HG03108 (cell line): ENCODE measurements at regions not wholly inside any gene's neighbourhood (a gene's known extent, or its start where the extent isn't known, plus 50 kb on each side); places are given as distances from the start of the nearest gene placed in this dataset.
"Not testable (repeated sequence)": the region's sequence is repeated elsewhere in the genome, so short reads cannot be mapped to it uniquely, and the experiment has no call there.

Experiments
- ATAC-seq: cut with Tn5 transposase; IDR thresholded peaks from one replicate; pipeline ENCODE4 v1.9.1; 2021; ENCODE audit warnings: moderate library complexity; ENCODE audit not compliant: unreplicated experiment

DNA sequence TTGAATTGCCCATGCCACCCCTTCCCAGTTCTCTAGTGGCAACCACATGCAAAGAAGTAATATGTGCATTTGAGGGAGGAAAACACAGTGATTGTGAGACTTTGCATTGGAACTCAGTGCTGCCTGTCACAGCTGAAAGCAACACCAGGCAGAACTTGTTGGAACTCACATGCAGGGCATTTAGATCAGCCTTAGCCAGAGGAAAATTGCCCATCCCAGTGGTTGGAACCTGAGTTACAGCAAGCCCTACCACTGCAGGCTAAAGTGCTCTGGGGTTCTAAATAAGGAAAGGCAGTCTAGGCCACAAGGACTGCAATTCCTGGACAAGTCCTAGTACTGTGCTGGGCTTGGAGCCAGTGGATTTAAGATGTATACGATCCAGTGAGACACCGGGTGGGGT lies 245.3 kb upstream of the UFL1 start:
- no peak for ATAC-seq

- no peak for ATAC-seq
These were observed 244.8 kb upstream of the UFL1 start for GRCh38 chr6:96276856-96277255.

DNA sequence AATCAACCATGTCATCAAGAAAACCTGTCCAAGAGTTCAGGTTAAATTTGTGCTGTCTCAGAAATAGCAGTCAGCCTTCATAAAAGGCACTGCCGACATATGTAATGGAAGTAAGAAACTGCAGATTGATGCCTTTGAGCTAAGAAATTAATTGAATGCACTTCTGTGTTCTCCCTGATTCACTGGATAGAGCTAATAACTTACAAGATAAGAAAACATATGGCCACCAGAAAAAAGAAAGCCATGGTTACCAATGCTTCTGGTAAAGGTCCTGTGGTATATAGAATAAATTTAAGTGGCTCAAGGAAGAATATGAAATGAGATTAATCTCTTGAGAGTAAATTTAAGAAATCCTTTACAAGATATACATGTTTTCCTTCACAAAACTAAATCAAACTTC lies 242.5 kb upstream of the UFL1 start:
- no peak for ATAC-seq

- no peak for ATAC-seq
These were observed 235.1 kb upstream of the UFL1 start for GRCh38 chr6:96286503-96286902.

GRCh38 chr6:96299525-96299924 lies 222.1 kb upstream of the UFL1 start:
- no peak for ATAC-seq

DNA sequence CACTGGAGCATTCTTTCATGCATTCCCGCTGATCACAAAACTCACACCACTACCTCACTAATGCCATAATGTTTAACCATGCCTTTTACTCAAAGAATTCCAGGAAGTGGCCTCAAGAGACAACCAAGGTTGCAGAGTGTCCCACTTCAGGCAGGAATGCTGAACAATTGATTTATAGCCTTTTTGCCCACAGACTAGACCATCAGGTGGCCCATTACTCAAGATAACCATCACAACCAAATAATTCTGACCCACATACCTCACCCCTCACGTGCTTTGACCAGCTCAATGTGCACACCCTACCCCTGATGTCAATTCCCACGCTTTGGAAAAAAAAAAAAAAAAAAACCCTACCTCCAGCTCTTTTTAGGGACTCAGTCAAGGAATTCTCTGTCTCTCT lies 220.6 kb upstream of the UFL1 start:
- no peak for ATAC-seq

GRCh38 chr6:96301781-96302180 lies 219.8 kb upstream of the UFL1 start:
- no peak for ATAC-seq

- ATAC-seq, result no peak
These were observed 218.6 kb upstream of the UFL1 start for GRCh38 chr6:96302991-96303390.

DNA sequence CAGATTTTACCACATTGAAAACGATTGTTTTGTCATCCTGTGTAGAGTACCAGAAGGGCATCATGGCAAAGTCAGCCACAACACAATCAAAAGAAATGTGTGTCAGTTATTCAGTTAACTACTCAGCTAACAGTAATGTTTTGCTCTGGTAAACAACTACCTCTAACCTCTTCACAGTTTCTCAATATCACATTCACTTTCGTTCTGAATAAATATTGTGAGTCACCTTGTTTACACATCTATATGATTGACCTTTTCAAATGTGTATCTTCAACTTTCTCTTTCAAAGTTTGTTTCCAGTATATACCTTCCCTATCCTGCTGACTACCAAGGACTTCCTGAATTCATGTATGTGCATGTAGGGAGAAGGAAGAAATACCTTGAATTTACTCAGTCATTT lies 216.6 kb upstream of the UFL1 start:
- ATAC-seq, result peak; percentile 91

DNA sequence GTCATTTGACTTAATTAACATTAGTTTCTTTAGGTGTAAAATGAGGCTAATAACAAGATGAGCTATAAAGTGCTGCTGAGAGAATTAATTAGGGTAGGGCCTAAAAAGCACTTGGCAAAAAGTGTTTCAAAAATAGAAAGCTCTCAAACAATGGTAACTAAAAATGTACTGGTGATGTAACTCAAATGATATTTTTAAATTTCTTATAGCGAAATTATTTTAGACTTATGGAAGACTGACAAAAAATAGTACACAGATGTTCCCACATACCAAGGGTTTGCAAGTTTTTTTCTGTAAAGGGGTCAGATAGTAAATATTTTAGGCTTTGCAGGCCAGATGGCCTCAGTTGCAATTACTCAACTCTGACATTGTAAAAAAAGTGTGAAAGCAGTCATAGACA lies 190.7 kb upstream of the UFL1 start:
- no peak for ATAC-seq

DNA sequence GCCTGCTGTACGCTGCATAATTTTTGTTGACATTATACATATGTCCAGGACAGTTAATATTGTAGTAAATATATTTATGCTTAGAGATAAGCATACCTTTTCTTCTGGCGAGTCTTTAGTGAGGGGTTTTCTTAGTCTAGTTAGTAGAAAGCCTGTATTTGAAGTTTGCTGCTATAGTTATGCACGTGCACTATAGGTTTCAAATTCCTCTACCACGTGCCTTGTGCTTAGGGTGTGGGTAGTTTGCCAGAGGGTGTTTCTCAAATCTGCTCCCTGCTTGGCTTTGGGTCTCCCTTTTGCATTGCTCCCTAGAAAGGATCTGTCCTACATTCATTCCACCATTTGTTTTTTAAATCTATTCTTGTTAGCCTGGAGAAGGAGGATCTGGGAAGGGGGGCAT lies 181.4 kb upstream of the UFL1 start:
- no peak for ATAC-seq

DNA sequence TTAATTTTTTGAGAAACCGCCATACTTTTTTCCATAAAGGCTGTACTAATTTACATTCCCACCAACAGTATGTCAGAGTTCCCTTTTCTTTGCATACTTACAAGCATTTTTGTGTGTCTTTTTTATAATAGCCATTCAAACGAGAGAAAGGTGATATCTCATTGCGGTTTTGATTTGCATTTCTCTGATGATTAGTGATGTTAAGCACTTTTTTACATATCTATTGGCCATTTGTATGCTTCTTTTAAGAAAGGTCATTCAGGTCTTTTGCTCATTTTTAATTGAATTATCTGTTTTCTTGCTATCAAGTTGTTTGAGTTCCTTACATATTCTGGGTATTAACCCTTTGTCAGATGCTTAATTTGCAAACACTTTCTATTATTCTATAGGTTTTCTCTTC lies 176.1 kb upstream of the UFL1 start:
- ATAC-seq, result no peak

GRCh38 chr6:96381246-96381645 lies 140.4 kb upstream of the UFL1 start:
- no peak for ATAC-seq

DNA sequence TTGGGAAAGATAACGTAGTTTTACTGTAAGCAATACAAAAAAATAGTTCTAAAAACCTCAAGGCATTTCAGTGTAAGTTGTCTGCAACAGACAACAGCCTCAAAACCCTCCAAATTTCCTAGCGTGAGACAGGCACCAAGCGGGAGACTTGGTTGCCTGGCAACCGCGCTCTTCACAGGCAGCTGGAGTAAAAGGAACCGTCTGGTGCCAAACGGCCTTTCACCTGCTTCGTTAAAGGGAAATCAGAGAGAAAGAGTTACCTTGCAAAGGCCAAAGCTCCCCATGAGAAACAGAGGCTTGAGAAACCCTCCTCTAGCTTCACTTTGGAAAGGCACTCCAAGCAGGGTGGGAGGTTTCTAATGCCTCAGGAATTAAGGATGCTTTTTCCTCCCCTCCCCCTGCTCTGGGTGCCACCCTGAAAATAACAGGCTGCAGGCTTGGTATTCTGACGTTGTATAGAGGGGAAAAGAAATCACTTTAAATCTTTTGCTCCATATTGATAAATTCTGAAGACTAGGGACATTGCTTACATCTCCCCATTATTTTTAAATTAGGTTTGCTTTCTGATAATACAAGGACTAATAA lies 129.7 kb upstream of the UFL1 start:
- no peak for ATAC-seq

DNA sequence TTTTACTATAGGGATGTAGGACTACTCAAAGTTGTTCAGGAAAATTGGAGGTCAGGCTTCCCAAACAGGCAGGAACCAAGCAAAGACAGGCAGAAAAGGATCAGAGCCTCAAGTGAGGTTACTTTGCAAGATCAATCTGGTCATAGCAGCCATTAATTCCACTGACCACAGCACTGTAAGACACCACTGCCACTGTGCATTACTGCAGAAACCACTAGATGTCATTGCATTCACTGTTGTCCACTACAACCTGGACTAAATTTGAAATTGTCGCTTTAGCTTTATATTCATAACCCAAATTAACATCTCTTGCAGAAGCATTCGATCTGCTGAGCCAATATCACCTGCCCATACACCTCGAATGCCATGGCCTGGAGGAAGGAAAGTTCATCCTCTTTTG lies 126.9 kb upstream of the UFL1 start:
- ATAC-seq, result no peak

GRCh38 chr6:96410467-96410866 lies 111.1 kb upstream of the UFL1 start:
- no peak for ATAC-seq

GRCh38 chr6:96420294-96420693 lies 101.3 kb upstream of the UFL1 start:
- no peak for ATAC-seq

- no peak for ATAC-seq
These were observed 87.7 kb upstream of the UFL1 start for GRCh38 chr6:96433950-96434349.

DNA sequence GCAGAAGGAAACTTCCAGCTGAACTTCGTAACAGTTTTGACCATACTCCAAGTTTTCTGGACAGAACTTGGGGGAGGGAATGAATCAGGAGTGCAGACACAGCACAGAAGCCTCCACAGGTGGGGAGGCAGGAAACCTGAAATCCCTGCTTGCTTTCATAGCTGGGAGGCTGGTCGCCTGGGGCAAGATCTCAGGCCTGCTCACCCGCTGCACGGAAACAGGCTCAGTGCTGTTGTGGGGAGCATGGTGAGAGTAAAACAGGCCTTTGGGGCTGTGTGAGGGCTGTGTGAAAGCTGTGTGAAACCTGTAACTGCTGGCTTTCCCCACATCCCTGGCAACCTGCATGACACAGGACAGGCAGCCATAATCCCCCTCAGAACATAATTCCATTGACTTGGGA lies 85.2 kb upstream of the UFL1 start:
- no peak for ATAC-seq

DNA sequence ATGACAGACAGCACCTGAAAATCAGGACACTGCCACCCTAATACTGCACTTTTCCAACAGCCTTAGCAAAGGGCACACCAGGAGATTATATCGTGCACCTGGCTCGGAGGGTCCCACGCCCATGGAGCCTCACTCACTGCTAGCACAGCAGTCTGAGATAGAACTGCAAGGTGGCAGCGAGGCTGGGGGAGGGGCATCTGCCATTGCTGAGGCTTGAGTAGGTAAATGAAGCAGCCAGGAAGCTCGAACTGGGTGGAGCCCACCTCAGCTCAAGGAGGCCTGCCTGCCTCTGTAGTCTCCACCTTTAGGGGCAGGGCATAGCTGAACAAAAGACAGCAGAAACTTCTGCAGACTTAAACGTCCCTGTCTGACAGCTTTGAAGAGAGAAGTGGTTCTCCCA lies 84.4 kb upstream of the UFL1 start:
- not testable (repeated sequence) for ATAC-seq

GRCh38 chr6:96450082-96450769 lies 71.4 kb upstream of the UFL1 start:
- ATAC-seq, result no peak

DNA sequence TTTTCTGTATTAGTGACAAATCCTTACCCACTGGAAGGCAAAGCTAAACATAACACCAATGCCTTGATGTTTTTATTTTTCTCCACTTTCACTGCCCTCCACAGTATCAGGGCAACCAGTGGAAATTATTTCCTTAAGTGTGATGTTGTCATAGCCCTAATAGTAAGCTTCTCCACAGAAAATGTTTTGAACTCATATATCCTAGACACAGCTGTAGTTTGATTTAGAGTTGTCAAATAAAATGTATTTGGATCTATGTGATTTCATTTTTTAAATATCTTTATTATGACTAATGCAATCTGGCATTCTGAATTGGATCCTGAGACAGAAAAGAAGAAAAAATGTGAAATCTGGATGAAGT lies 70.9 kb upstream of the UFL1 start:
- ATAC-seq, result no peak

- ATAC-seq, result no peak
These were observed 62.8 kb upstream of the UFL1 start for GRCh38 chr6:96458771-96459170.
